GM12892 (cell line): ENCODE measurements at regions not wholly inside any gene's neighbourhood (a gene's known extent, or its start where the extent isn't known, plus 50 kb on each side); places are given as distances from the start of the nearest gene placed in this dataset.
"Not testable (repeated sequence)": the region's sequence is repeated elsewhere in the genome, so short reads cannot be mapped to it uniquely, and the experiment has no call there.

Experiments used
- DNase-seq: peaks from one replicate; pipeline ENCODE4 v3.0.0; 2011; ENCODE audit not compliant: insufficient read length
- FAIRE-seq: peaks from 2 replicates; lab custom pipeline; 2011; peaks lifted over from hg19 to GRCh38; lab: Jason Lieb, UNC
- POLR2A ChIP-seq: IDR thresholded peaks from 2 replicates; pipeline ENCODE4 v1.6.1; 2011; ENCODE audit warnings: low read depth, low read length, control low read depth
- POLR2AphosphoS5 ChIP-seq: IDR thresholded peaks from 2 replicates; pipeline ENCODE4 v1.6.1; 2011; ENCODE audit warnings: low read depth, low read length, control low read depth
- TAF1 ChIP-seq: IDR thresholded peaks from 2 replicates; pipeline ENCODE4 v1.6.1; 2011; ENCODE audit warnings: low read depth, mild to moderate bottlenecking, control low read depth, low read length, borderline replicate concordance

DNA sequence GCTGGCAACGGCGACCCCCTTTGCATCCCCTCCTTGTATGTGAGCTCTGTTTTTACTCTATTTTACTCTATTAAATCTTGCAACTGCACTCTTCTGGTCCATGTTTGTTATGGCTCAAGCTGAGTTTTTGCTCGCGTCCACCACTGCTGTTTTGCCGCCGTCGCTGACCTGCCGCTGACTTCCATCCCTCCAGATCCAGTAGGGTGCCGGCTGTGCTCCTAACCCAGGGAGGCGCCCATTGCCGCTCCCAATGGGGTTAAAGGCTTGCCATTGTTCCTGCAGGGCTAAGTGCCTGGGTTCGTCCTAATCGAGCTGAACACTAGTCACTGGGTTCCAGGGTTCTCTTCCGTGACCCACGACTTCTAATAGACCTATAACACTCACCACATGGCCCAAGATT is 2704.4 kb downstream of the PCDH9 start:
- no peak for DNase-seq
- no peak for FAIRE-seq
- TF ChIP-seq POLR2AphosphoS5 = no peak
- no peak for TF ChIP-seq POLR2A
- TF ChIP-seq TAF1 = no peak

DNA sequence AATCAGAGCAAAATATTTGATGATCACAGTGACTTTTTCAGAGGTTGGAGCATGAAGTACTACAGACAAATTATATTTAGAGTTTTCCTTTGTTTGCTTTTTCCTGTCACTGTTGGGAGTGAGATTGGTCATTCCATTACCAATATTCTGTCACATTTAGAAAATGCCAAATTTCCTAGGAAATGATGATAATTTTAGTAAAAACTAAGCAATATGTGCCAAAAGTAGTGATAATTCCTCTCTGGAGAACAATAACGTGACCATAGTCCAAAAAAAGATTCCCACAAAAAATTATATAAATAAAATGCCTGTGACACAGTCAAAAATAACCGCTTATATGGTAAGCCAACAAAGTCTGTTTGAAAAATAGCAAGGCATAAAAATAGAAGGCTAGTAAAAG is 2719.4 kb downstream of the PCDH9 start:
- no peak for TF ChIP-seq POLR2AphosphoS5
- no peak for TF ChIP-seq POLR2A
- DNase-seq (no peak), FAIRE-seq (no peak)

DNA sequence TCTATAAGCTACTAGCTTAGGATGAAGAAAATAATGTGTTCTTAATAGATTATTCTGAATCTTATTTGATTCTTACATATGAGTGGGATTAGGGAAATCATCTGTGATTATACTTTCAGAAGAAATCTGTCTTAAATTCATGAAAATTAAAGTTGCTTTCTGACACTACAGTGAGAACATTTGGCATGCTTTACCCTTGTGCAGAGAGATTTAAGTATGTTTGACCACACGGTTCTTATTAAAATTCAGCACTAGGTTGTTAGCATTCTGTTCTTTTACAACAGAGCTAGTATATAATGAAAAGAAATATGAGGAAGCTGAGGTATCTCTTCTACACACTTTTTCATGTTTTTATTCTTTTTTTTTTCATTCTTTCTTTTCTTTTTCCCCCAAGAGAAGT is 2723.9 kb downstream of the PCDH9 start:
- FAIRE-seq = no peak

DNA sequence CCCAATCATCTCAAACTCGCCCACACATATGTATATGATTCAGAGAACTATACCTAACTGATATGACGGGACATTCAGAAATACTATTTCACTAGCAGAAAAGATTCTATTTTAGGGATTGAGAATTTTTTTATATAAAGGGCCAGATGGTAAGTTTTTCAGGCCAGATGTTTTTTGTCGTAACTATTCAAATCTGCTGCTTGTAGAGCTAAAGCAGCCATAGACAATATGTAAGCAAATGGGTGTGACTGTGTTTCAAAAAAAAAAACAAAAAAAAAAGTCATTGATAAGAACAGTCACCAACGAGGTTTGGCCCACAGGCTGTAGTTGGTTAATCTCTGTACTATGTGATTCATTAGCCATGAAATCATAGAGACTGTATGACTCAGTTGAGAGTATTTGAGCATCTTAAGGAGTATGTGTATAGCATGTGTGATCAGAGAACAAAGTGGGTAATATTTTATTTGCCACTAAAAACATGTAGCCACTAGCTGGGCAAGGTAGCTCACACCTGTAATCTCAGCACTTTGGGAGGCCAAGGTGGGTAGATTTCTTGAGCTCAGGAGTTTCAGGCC is 2724.7 kb downstream of the PCDH9 start:
- FAIRE-seq = no peak

More for the DNA sequence above, 2723.9 kb downstream of the PCDH9 start:
- DNase-seq = no peak
- TF ChIP-seq TAF1 (no peak), POLR2AphosphoS5 (no peak), POLR2A (no peak)

DNA sequence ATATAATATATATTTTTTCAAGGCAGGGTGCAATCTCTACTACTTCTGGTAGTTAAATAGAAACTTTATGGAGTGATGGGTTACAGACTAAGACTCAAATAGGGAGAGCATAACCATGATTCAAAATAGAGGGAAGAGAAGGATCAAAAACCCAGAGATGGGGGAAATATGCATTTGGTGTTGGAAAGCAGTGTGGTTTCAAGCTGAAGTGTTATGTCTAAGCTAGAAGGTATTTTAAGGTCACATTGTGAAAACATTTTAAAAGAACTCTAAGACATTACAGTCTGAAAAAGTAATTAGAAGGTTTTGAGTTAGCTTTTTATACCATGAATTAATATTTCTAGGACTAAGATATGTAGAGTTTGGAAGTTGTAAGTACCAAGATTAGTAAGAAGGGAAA is 2741.4 kb downstream of the PCDH9 start:
- FAIRE-seq = no peak
- no peak for DNase-seq
- TF ChIP-seq TAF1 (no peak), POLR2A (no peak)

More for the DNA sequence above, 2724.7 kb downstream of the PCDH9 start:
- TF ChIP-seq TAF1 (no peak), POLR2A (no peak), POLR2AphosphoS5 (no peak)
- no peak for DNase-seq

DNA sequence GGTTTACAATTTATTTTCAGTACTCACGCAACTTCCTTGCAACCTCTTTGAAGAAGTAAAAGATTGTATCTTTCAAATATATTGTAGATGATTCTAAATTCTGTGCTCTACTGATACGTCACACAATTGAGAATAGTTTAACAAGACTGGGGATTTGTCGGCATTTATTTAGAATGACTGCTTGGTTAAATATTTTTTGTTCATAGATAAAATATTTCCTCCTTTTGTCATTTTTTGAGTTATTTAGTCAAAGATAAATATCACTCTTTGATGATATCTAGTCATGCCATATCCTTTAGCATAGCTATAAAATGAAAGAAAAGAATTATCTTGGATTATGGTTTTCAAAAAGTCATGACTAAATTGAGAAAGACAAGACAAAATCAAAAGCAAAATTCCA is 2747.8 kb downstream of the PCDH9 start:
- FAIRE-seq (no peak), DNase-seq (no peak)
- TF ChIP-seq TAF1 (no peak), POLR2AphosphoS5 (no peak), POLR2A (no peak)

DNA sequence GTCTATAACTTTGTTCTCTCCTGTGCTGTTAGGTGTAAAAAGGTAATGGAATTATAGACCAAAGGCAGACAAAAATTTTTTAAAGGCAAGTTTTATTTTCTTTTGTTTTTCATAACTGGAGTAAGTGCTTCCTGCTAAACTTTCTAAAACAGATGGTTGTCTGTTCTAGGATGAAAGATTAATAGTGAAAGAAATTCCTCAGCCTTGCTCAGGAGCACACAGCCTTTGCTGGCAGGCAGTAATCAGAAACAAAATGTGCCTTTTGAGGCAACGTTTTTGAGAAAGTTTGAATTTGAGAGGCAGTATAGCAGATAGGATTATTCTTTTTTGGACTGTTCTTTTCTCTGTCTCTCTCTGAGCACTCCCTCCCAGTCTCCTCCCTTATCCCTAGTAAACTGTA is 2749.5 kb downstream of the PCDH9 start:
- TF ChIP-seq POLR2A = no peak
- TF ChIP-seq TAF1 = no peak
- TF ChIP-seq POLR2AphosphoS5 = no peak
- DNase-seq (no peak), FAIRE-seq (no peak)

DNA sequence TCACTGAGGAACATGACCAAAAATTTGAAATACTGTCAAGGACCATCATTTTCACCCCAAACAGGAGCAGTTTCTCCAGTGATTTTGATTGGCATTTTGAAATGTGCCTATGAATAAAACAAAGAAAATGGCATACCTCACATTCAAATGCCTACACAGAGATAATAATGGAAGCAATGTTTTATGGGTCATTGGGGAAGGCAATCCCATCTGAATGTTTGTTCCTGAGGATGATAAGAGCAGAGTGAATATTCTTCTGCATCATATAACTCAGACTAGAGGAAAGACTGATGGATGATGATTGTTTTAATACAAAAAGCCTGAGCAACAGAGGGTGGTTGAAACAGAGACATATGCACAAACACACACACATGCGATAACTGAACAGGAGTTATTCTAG is 2749.9 kb downstream of the PCDH9 start:
- TF ChIP-seq POLR2A (no peak), POLR2AphosphoS5 (no peak), TAF1 (no peak)
- DNase-seq (no peak), FAIRE-seq (no peak)

DNA sequence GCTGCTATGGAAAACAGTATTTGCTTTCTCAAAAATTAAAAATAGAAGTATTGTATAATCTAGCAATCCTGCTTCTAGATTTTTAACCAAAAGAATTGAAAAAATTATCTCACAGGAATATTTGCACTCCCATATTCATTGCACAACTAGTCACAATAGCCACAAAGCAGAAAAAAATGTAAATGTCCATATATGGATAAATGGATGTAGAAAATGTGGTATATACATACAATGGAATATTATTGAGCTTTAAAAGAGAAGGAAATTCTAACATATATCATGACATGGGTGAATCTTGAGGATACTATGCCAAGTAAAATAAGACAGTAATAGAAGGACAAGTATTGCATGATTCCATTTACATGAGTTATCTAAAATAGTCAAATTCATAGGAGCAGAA is 2753.0 kb downstream of the PCDH9 start:
- TF ChIP-seq TAF1 (no peak), POLR2A (no peak), POLR2AphosphoS5 (no peak)
- DNase-seq (no peak), FAIRE-seq (no peak)

DNA sequence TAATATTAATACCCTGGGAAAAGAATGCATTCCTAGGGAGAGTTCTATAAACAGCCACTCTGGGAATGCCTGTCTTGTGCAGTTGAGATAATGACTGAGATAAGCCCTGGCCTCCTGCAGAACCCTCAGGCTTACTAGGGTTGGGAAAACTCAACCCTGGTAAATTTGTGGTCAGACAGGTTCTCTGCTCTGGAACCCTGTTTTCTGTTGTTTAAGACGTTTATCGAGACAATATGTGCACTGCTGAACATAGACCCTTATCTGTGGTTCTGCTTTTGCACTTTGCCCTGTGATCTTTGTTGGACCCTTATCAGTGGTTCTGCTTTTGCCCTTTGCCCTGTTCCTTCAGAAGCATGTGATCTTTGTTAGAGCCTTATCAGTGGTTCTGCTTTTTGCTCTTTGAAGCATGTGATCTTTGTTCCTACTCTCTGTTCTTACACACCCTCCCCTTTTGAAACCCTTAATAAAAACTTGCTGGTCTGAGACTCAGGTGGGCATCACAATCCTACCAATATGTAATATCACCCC is 2754.0 kb downstream of the PCDH9 start:
- not testable (repeated sequence) for DNase-seq, FAIRE-seq

DNA sequence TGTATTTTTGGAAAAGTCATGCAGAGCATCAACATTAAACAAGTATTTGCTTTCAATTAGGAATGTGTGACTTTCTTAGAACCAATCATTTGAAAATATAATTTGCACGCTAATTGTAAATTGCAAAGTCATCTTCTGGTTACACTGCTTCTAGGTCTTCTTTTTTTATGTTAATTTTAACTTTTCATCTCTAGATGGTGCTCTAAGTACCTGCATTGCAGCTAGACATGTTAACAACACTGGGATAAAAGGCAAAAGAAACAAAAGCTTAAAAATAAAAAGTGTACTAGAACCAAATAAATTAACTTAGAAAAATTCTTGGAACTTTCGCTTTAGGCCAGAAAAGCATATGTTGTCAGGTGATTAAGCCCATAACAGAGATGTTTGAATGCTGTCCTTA is 2758.2 kb downstream of the PCDH9 start:
- TF ChIP-seq POLR2A = no peak
- TF ChIP-seq POLR2AphosphoS5 = no peak
- no peak for TF ChIP-seq TAF1
- FAIRE-seq (no peak), DNase-seq (no peak)

DNA sequence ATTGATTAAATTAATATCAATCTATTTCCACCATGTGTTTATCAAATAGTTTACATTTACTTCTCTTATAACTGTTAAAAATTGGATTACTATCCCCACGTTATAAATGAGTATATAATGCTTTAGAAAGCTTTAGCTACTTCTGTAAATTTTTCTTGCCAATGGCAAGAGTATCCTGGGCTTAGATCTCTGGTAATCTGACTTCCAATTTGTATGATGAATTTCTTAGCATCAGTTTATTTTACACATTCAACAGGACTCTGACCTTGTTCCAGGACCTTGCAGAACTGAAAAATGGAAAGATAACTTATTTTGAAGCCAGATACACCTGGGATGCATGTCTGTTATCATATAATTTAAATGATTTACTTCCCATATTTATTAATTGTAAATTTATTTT is 2759.4 kb downstream of the PCDH9 start:
- no peak for FAIRE-seq
- no peak for TF ChIP-seq POLR2AphosphoS5
- no peak for TF ChIP-seq TAF1
- no peak for TF ChIP-seq POLR2A
- DNase-seq = no peak
